HFFc6 (cell line): ENCODE measurements at regions not wholly inside any gene's neighbourhood (a gene's known extent, or its start where the extent isn't known, plus 50 kb on each side); places are given as distances from the start of the nearest gene placed in this dataset.

ENCODE experiments used
- DNase-seq: peaks from one replicate; pipeline ENCODE4 v3.0.0-alpha.2; 2018
- H3K27ac Mint-ChIP-seq: 2 replicates; pipeline ENCODE4 v1.8.0; 2020; ENCODE audit warnings: mild to moderate bottlenecking, mixed read lengths
- H3K27me3 Mint-ChIP-seq: 2 replicates; pipeline ENCODE4 v1.8.0; 2021; ENCODE audit warnings: mild to moderate bottlenecking, moderate library complexity, mixed read lengths; ENCODE audit not compliant: insufficient read depth
- H3K36me3 Mint-ChIP-seq: 2 replicates; pipeline ENCODE4 v1.8.0; 2021; ENCODE audit warnings: low read depth, mixed read lengths
- H3K4me1 Mint-ChIP-seq: 2 replicates; pipeline ENCODE4 v1.8.0; 2020; ENCODE audit warnings: low read depth, mixed read lengths
- H3K4me3 Mint-ChIP-seq: 2 replicates; pipeline ENCODE4 v1.8.0; 2020; ENCODE audit warnings: mild to moderate bottlenecking, moderate library complexity, mixed read lengths
- H3K9me3 Mint-ChIP-seq: 2 replicates; pipeline ENCODE4 v1.8.0; 2020; ENCODE audit warnings: mild to moderate bottlenecking, mixed read lengths
- TF ChIP-seq, protein P1 (sequence below): fragments of 200-600 bp; sonication (generic); IDR thresholded peaks from 2 replicates; pipeline ENCODE4 v1.5.0; 2021; ENCODE audit warnings: antibody characterized with exemption, mild to moderate bottlenecking

DNA sequence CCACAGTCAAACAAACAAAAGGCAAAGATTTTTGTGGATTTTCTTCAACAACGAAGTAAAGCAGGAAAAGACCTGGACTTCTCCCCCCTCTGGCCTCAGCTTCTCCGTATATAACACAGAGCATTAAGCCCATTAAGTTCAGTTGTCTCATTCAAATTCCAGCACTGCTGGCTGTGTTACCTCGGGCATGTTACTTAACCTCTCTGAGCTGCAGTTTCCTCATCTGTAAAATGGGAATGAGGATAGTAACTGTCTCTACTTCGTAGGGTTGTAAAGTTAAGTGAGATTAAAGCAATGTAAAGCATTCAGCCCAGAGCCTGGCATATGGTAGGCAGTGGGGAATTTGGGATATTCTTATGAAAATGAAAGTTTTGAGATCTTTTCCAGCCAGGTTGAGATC lies 92.7 kb upstream of the SMIM23 start:
- no peaks in the 10 kb centered on the region for H3K36me3 Mint-ChIP-seq
- no peak for DNase-seq
- no peaks in the 10 kb centered on the region for H3K4me1 Mint-ChIP-seq
- H3K27me3 Mint-ChIP-seq = peaks cover 26% of the 10 kb centered on the region
- H3K9me3 Mint-ChIP-seq = no peaks in the 10 kb centered on the region
- H3K27ac Mint-ChIP-seq = no peak overlapping the region
- TF ChIP-seq, protein P1, sequence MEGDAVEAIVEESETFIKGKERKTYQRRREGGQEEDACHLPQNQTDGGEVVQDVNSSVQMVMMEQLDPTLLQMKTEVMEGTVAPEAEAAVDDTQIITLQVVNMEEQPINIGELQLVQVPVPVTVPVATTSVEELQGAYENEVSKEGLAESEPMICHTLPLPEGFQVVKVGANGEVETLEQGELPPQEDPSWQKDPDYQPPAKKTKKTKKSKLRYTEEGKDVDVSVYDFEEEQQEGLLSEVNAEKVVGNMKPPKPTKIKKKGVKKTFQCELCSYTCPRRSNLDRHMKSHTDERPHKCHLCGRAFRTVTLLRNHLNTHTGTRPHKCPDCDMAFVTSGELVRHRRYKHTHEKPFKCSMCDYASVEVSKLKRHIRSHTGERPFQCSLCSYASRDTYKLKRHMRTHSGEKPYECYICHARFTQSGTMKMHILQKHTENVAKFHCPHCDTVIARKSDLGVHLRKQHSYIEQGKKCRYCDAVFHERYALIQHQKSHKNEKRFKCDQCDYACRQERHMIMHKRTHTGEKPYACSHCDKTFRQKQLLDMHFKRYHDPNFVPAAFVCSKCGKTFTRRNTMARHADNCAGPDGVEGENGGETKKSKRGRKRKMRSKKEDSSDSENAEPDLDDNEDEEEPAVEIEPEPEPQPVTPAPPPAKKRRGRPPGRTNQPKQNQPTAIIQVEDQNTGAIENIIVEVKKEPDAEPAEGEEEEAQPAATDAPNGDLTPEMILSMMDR = no peak
- H3K4me3 Mint-ChIP-seq = no peak overlapping the region

DNA sequence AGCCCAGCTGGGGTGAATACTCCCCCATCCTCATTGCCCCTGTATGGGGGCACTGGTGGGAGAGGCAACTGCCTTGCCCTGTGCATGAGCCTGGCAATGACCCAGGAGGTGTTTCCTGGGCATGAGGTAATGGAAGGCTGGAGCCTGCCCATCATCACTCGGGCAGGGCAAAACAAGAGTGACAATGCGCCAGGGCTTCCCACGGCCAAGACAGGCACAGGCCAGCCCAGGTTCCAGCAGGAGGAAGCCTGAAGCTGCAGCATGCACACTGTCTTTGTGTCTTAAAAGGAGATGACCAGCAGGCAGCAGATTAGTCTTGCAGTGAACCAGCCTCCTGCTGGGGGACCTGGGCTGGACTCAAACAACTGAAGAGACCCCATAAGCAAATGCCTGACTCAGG lies 92.2 kb upstream of the SMIM23 start:
- peaks cover 21% of the 10 kb centered on the region for H3K27me3 Mint-ChIP-seq
- DNase-seq = no peak

DNA sequence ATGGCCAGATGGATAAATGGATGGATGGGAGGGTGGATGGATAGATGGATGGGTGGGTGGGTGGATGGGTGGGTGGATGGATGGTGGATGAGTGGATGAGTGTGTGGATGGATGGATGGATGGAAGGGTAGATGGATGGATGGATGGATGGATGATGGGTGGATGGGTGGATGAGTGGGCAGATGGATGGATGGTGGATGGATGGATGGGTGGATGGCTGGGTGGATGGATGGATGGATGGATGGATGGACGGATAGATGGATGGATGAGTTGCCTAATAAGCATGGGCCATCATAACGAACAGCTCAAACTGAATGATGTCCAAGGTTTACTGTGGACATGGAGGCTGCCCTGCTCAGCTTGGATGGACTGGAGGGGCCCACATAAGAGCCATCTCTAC lies 89.8 kb upstream of the SMIM23 start:
- H3K27me3 Mint-ChIP-seq = peaks cover 20% of the 10 kb centered on the region
- H3K36me3 Mint-ChIP-seq = no peaks in the 10 kb centered on the region
- H3K9me3 Mint-ChIP-seq = no peaks in the 10 kb centered on the region
- H3K4me1 Mint-ChIP-seq = no peaks in the 10 kb centered on the region
- DNase-seq = no peak
- no peak overlapping the region for H3K4me3 Mint-ChIP-seq
- H3K27ac Mint-ChIP-seq = no peak overlapping the region
- TF ChIP-seq, protein P1 = no peak

More for the DNA sequence above, 92.2 kb upstream of the SMIM23 start:
- H3K4me1 Mint-ChIP-seq = no peaks in the 10 kb centered on the region
- TF ChIP-seq, protein P1 = no peak
- H3K27ac Mint-ChIP-seq = no peak overlapping the region
- no peaks in the 10 kb centered on the region for H3K9me3 Mint-ChIP-seq
- H3K4me3 Mint-ChIP-seq = no peak overlapping the region
- no peaks in the 10 kb centered on the region for H3K36me3 Mint-ChIP-seq

DNA sequence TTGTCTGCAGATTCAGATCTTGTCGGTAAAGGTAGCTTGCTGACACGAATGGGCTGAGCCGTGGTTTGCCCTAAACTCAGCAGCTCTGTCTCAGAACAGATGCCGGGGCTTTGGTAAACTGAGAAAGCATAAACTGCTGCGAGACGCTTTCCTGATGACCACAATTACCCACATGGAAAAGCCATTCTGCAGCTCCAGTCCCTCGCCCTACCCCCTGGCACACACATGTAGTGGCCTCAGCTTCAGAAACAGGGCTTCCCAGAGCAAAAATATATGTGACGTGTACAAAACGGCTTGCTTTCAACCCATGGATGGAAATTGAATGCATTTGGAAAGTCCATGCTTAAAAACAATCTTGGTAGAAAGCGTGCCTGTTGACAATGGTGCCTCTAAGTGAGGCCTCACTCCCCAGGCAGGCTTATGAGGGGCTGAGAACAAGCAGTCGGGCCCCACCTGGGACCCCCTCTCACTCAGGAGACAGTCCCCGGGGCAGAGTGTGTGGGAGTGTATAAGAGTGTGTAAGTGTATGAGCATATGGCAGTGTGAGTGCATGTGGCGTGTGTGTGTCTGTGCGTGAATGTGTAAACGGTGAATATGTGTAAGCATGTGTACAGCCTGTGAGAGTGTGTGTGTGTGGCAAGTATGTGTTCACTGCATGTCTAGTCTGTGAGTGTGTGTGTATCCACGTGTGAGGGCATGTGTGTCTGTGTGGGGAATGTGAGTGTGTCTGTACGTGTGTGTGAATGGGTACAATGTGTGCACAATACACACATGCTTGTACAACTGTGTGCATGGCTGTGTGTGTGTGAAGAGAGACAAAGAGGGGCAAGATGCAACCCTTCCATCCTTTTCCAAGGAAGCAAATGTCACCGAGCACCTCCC lies 88.2 kb upstream of the SMIM23 start:
- TF ChIP-seq, protein P1 = no peak
- Mint-ChIP-seq H3K9me3 (no peaks in the 10 kb centered on the region), H3K4me3 (no peak overlapping the region), H3K27me3 (peaks cover 32% of the 10 kb centered on the region), H3K36me3 (no peaks in the 10 kb centered on the region), H3K4me1 (no peaks in the 10 kb centered on the region), H3K27ac (no peak overlapping the region)
- DNase-seq = no peak

DNA sequence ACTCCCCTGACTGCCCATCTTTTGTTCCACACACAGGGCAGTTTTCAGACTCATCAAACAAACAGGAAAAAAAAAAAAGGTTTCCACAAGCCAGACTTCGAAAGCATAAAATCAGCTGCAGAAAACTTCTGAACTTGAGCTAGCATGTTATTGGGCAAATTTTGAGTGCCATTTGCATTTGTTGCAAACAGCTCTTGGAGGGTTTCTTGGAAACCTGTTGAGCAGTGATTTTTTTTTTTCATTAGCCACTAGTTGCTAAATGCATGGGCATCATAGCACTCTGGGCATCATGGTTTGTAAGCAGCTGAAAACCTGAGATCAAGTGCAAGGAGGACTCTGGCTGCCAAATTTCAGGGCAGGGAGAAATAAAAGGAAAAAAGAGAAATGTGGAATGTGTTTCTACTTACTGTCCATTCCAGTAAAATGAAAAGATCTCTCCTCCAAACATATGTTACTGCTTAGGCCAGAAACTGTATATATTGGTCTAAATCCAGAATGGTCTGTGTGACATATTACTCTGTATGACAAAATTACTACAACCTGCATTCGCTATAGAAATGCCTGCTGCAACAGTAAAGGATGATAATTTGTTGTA lies 85.2 kb upstream of the SMIM23 start:
- Mint-ChIP-seq H3K27me3 (peaks cover 38% of the 10 kb centered on the region), H3K4me3 (no peak overlapping the region), H3K27ac (no peak overlapping the region), H3K36me3 (no peaks in the 10 kb centered on the region), H3K4me1 (no peaks in the 10 kb centered on the region), H3K9me3 (no peaks in the 10 kb centered on the region)
- no peak for DNase-seq
- TF ChIP-seq, protein P1 = no peak
